HL-60 (cell line): ENCODE measurements at regions not wholly inside any gene's neighbourhood (a gene's known extent, or its start where the extent isn't known, plus 50 kb on each side); places are given as distances from the start of the nearest gene placed in this dataset.

Source experiments
- DNase-seq, 2 experiments: peaks; one replicate each; pipeline ENCODE4 v3.0.0-alpha.2; 2010 to 2020; ENCODE audit warnings: low read depth in 1 of 2, low spot score in 1 of 2
- H3K27ac ChIP-seq: fragments of 250-450 bp; sonication (Bioruptor Pico); replicated peaks from 2 replicates; pipeline ENCODE4 v1.5.1; 2020; ENCODE audit warnings: mild to moderate bottlenecking, moderate library complexity
- H3K27me3 ChIP-seq: fragments of 250-450 bp; sonication (Bioruptor Pico); 2 replicates; pipeline ENCODE4 v1.5.1; 2021; ENCODE audit warnings: mild to moderate bottlenecking, moderate library complexity; ENCODE audit not compliant: insufficient read depth, poor library complexity, severe bottlenecking
- H3K4me3 ChIP-seq: replicated peaks from 2 replicates; pipeline ENCODE4 v1.5.1; 2011; ENCODE audit warnings: mild to moderate bottlenecking, control low read depth, low read length; ENCODE audit not compliant: insufficient read depth
- GABPA ChIP-seq: IDR thresholded peaks from 2 replicates; pipeline ENCODE4 v1.6.1; 2012; ENCODE audit warnings: low read depth
- POLR2AphosphoS5 ChIP-seq: IDR thresholded peaks from 2 replicates; pipeline ENCODE4 v1.6.1; 2012; ENCODE audit warnings: low read depth
- SPI1 ChIP-seq: IDR thresholded peaks from 2 replicates; pipeline ENCODE4 v1.6.1; 2012; ENCODE audit warnings: low read depth, mild to moderate bottlenecking, borderline replicate concordance
- TF ChIP-seq, protein P1 (sequence below): IDR thresholded peaks from 2 replicates; pipeline ENCODE4 v1.6.1; 2012; ENCODE audit warnings: low read depth; ENCODE audit not compliant: insufficient replicate concordance
- TF ChIP-seq, protein P2 (sequence below): IDR thresholded peaks from one replicate; pipeline ENCODE4 v1.5.1; 2011; ENCODE audit warnings: low read length, control low read depth, inconsistent platforms; ENCODE audit not compliant: insufficient read depth

GRCh38 chr1:82944822-82945221 lies 1054.1 kb downstream of the TTLL7 start:
- no peak for TF ChIP-seq GABPA
- TF ChIP-seq POLR2AphosphoS5 = no peak
- no peak for TF ChIP-seq SPI1
- TF ChIP-seq, protein P1, sequence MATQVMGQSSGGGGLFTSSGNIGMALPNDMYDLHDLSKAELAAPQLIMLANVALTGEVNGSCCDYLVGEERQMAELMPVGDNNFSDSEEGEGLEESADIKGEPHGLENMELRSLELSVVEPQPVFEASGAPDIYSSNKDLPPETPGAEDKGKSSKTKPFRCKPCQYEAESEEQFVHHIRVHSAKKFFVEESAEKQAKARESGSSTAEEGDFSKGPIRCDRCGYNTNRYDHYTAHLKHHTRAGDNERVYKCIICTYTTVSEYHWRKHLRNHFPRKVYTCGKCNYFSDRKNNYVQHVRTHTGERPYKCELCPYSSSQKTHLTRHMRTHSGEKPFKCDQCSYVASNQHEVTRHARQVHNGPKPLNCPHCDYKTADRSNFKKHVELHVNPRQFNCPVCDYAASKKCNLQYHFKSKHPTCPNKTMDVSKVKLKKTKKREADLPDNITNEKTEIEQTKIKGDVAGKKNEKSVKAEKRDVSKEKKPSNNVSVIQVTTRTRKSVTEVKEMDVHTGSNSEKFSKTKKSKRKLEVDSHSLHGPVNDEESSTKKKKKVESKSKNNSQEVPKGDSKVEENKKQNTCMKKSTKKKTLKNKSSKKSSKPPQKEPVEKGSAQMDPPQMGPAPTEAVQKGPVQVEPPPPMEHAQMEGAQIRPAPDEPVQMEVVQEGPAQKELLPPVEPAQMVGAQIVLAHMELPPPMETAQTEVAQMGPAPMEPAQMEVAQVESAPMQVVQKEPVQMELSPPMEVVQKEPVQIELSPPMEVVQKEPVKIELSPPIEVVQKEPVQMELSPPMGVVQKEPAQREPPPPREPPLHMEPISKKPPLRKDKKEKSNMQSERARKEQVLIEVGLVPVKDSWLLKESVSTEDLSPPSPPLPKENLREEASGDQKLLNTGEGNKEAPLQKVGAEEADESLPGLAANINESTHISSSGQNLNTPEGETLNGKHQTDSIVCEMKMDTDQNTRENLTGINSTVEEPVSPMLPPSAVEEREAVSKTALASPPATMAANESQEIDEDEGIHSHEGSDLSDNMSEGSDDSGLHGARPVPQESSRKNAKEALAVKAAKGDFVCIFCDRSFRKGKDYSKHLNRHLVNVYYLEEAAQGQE = no peak
- TF ChIP-seq, protein P2, sequence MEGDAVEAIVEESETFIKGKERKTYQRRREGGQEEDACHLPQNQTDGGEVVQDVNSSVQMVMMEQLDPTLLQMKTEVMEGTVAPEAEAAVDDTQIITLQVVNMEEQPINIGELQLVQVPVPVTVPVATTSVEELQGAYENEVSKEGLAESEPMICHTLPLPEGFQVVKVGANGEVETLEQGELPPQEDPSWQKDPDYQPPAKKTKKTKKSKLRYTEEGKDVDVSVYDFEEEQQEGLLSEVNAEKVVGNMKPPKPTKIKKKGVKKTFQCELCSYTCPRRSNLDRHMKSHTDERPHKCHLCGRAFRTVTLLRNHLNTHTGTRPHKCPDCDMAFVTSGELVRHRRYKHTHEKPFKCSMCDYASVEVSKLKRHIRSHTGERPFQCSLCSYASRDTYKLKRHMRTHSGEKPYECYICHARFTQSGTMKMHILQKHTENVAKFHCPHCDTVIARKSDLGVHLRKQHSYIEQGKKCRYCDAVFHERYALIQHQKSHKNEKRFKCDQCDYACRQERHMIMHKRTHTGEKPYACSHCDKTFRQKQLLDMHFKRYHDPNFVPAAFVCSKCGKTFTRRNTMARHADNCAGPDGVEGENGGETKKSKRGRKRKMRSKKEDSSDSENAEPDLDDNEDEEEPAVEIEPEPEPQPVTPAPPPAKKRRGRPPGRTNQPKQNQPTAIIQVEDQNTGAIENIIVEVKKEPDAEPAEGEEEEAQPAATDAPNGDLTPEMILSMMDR = no peak
- H3K27me3 ChIP-seq = no peaks in the 10 kb centered on the region
- H3K4me3 ChIP-seq = no peak overlapping the region

DNA sequence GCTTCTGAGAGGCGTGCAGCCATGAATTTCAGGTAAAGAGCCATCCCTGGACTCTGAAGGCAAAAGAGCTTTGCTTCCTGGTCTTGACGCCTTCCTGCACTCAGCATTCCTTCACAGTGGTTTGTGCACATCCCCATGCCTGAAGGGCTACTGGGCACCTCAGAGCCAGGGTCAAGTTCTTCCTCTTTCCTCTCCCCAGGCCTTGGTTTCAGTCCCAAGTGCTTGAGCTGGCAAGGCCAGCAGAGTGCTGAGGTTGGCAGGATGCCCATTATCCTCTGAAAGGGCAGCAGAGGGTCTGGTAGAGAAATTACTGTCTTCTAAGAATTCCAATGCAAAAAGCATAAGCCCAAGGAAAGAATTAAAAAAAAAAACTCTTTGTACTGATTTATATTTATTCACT lies 1064.9 kb downstream of the TTLL7 start:
- no peak overlapping the region for H3K27ac ChIP-seq
- no peak overlapping the region for H3K4me3 ChIP-seq
- no peak for DNase-seq
- TF ChIP-seq SPI1 = no peak
- no peak for TF ChIP-seq GABPA
- no peak for TF ChIP-seq POLR2AphosphoS5
- TF ChIP-seq, protein P1 = no peak
- TF ChIP-seq, protein P2 = no peak
- no peaks in the 10 kb centered on the region for H3K27me3 ChIP-seq

More at GRCh38 chr1:82944822-82945221, 1054.1 kb downstream of the TTLL7 start:
- no peak for DNase-seq
- H3K27ac ChIP-seq = no peak overlapping the region

GRCh38 chr1:82932727-82933126 lies 1066.2 kb downstream of the TTLL7 start:
- no peak for DNase-seq
- Histone ChIP-seq H3K4me3 (no peak overlapping the region), H3K27ac (no peak overlapping the region), H3K27me3 (no peaks in the 10 kb centered on the region)
- TF ChIP-seq GABPA (no peak), SPI1 (no peak), POLR2AphosphoS5 (no peak)
- TF ChIP-seq, protein P1 = no peak
- TF ChIP-seq, protein P2 = no peak
